DMS 273 treated with DMSO at 0.1 percent for 48 hours (cell line): ENCODE measurements at regions not wholly inside any gene's neighbourhood (a gene's known extent, or its start where the extent isn't known, plus 50 kb on each side); places are given as distances from the start of the nearest gene placed in this dataset.
A peak's percentile ranks its signal among the peaks of the same experiment; 100 is the strongest.

Source experiments
- DNase-seq: peaks from one replicate; lab custom pipeline; 2025; lab: John Stamatoyannopoulos, UW

DNA sequence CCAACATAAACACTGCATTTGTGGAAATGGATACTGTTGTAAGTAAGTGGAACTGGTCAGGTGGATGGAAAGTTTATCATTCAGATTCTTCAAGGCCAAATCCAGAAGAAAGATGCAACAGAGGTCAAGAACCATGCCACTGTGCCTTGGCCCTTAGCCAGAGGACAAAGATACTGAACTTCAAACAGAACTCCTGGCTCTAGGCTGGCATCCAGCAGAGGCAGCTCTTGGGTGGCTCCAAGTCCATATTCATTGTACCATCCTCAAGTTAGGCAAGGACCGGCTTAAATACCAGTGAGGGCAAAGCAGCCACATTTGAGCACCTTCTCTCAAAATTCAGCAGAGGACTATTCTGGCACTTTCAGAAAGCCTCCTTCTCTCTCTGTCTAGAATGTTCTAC, 53.2 kb downstream of the DNAAF9 start:
- no peak for DNase-seq

DNA sequence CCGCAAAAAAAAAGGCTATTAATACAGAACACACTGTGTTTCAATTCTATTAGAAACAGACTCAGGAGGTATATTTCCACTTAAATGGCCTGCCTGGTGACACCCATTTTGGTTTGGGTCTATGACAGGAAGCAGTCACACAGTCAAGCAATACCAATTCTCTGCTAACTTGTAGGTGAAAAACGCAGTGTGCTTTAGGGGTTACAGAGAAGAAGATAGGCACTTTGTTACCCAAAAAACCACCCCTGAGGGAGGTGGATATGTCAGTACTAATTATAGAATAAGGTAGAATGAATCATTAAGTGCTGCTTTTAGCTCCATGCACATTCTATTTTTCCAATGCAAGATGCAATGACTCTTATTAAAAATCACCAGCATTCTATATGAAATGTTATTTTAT, 53.8 kb downstream of the DNAAF9 start:
- no peak for DNase-seq

DNA sequence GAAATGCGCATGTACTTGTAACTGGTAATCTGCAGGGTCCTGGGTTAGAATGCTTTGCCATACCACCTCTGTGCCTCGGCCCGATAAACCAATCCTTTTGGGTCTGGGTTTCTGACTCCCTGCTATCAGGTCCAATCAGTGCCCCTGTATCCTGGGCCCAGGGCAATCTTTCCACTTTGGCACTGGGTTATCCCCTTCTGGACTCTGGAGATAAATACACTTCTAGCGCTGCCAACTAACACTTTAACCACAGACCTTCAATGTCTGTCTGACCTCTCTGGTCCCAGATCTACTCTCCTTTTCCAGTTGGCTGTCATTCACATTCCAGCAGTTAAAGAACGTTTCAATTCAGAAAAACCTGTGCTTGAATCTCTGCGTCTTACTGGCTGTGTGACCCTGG, 55.3 kb downstream of the DNAAF9 start:
- no peak for DNase-seq

DNA sequence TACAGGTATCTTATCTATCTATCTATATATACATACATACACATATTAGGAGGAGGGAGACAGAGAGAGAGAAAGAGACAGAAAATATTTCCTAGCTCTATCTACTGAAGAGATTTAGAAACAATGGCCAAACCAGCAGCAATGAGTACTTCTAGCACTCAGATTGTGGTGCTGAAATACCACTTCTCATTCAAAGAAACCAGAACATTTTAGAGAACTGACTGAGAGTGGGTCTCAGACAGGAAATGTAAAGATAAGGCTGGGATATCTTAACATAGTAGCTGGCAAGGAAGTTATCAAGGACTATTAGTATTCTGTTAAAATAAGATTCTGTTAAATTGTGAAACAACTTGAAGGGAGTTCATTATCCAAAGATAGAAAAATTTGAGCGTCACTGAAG, 57.0 kb downstream of the DNAAF9 start:
- no peak for DNase-seq

DNA sequence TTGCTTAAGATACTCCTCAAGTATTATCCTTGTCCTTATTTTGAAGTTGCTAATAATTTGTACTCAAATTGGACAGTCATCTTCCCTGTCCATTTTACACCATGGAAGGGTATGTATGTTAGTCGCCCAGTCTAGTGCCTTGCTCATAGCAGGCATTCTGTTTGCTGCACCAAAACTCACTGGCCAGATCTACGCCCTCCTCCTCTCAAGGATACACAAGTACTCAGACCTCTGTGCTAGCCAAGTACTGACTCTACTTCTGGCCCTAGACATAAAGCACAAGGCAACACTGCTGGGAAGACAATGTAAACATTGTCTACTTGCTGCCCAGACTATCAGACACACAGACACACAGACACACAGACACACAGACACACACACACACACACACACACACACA, 57.7 kb downstream of the DNAAF9 start:
- no peak for DNase-seq

DNA sequence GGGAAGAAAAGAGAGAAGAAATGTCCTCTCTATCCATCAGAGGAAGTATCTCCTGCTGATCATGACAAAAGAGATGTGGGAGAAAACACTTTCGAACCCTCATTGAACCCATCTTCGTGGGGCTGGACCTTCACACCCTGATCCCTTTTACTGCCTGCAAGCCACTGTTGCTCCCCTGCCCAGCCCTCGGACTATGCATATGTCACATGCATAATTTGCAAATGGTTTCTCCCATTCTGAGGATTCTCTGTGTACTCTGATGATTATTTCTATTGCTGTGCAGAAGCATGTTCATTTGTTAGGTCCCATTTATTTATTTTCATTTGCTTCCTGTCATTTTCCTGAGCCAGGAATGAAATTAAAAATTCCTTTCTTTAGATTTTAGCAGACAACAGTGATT, 64.7 kb downstream of the DNAAF9 start:
- no peak for DNase-seq

DNA sequence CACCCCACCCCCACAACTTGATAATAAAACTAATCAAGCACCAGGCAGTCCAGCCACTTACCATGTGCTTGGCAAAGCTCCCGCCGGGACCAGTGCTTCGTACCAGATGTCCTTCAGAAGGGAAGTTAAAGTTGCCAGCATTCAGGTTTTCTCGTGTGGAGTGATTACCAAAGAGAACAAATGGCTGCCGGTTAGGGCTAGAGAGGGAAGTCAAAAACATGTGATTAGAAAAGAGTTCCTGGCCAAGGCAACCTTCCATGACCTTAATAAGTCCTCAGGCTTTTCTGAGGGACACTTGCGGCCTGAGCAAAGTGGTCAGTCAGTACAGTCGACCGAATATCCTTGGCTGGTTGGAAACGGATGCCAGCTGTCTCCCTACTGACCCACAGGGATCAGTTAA, 67.0 kb downstream of the DNAAF9 start:
- peak; percentile 77 for DNase-seq

DNA sequence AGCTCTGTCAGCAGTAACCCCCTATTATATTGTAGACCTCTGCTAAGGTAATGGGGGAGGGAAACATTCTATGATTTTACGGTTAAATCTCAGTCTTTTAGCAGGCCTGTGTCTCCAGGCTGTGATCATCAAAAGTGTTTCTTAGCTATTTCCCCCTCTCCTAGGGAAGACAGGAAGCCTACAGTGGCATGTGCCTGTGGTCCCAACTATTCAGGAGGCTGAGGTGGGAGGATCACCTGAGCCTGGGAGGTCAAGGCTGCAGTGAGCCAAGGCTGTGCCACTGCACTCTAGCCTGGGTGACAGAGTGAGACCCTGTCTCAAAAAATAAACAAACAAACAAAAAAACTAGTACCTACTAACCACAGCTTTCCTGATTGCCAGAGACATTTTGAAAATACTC, 67.9 kb downstream of the DNAAF9 start:
- DNase-seq: no peak

DNA sequence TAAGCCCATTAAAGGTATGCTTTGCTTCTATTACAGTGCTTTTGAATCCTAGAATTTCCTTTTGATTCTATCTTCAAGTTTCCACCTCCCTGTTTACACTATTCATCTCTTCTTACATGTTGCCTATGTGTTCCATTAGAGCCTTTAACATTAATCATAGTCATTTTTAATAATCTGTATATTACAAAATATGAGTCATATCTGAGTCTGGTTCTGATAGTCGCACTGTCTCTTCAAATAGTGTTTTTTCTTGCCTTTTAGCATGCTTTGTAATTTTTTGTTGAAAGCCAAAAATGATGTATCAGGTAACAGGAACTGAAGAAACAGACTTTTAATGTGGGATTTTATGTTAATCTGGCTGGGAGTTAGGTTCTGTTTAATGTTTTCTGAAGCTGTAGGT, 68.4 kb downstream of the DNAAF9 start:
- no peak for DNase-seq

DNA sequence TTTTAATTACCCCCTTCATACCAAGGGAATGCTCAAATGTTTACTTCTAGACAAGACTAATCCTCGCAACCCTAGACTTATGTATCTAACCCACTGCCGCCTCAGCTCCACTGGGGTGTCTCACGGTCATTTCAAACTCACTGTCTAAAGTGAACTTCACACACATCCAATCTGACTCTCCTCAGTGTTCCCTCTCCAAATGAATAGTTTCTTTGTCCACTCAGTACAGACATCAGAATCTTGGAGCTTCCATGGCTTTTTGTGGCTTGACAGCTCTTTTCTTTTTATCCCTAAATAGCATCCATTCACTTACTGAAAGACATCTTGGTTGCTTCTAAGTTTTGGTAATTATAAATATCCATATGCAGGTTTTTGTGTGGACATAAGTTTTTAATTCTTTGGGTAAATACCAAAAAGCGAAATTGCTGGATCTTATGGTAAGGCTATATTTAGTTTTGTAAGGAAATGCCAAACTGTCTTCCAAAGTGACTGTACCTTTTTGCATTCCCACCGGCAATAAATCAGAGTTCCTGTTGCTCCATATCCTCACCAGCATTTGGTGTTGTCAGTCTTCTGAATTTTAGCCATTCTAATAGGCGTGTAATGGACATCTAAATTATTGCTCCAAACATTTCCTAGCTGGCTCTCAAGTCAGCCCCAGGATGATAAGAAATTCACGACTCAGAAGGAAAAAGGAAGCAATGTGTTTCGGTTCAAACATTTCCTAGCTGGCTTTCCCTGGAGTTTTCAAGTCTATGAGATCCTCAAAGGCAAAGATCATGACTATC, 73.1 kb downstream of the DNAAF9 start:
- no peak for DNase-seq

DNA sequence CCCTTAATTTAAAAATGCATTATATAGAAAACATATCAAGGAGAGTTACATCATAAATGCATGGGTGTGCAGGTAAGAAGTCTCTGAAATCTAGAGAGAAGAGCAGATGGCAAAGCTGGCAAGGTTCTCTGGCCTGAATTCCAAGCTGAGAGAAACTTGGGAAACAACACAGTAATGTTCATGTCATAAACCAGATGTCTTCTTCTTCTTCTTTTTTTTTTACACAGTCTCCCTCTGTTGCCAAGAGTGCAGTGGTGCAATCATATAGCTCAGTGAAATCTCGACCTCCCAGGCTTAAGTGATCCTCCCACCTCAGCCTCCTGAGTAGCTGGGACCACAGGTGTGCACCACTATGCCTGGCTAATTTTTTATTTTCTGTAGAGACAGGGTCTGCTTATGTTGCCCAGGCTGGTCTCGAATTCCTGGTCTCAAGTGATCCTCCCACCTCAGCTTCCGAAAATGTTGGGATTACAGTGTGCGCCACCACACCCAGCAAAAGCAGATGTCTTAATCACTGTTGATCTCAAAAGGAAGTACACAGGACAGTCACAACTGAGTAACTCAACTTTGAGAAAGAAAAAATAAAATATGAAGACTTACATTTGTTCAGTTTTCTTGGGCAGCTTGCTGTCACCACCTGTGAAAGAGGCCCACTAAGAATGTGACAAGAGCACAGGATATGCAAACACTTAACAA, 77.3 kb downstream of the DNAAF9 start:
- peak; percentile 72 for DNase-seq

DNA sequence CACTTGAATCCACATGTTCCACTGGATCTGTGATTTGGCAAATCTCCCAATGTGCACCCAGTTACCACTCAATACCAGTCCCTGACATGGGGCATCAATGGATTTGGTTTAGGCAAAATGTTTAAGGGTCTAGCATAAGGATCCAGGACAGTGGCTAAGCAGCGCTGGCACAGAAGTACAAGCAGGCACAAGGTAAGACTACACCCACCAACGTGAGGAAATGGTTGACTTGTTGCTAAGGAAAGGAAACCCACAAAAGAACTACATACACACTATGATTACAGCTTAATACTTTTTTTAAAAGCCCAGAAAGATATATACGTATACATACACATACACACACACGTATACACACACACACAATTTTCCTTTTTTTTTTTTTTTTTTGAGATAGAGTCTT, 79.0 kb downstream of the DNAAF9 start:
- no peak for DNase-seq

DNA sequence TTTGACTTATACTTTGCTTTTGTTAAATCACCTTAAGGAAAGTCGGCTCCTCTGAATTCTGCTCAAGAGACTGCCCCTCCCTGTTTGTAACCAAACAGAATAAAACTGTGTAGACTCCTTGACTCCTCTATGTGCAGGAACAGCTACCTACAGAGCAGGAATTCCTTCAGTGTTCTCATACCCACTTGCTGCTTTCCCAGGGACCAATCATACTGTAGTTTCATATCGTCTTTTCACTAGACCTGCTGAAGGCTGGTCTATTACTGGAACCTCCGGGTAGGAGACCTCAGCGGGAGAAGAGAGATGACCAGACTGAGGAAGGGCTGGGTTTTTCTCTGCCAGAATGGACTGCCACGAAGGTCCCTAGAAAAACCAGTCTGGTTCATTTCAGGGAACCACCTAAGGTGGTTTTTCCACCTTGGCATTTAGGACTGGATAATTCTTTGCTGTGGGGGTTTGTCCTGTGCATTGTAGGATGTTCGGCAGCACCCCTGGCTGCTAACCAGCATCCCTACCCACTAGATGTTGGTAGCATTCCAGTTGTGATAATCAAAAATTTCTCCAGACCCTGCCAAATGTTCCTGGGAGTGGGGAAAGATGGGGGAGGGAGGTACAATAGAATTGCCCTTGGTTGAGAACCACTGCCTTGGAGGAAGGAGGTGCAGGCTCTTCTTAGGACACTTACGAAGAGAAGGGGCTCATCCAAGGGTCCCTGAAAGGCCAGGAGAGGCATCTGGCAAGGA, 80.5 kb downstream of the DNAAF9 start:
- DNase-seq: no peak

DNA sequence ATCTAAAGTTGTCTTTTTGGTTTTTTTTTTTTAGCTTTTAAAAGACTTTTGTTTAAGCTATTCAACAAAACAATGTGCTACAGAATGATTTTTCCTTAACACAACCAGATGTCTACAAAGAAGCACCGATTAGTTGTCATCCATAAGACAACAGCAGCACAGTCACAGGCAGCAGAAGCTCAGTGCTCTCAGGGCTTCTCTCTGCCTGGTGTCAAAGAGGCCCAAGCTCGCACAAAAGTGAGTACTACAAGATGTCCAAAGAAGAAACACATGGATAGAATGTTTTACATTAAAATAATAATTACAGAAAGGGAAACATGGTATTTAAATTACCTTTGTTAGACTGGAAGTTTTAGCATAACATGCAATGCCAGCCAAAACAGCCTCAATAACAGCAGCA, 81.6 kb downstream of the DNAAF9 start:
- DNase-seq: no peak

DNA sequence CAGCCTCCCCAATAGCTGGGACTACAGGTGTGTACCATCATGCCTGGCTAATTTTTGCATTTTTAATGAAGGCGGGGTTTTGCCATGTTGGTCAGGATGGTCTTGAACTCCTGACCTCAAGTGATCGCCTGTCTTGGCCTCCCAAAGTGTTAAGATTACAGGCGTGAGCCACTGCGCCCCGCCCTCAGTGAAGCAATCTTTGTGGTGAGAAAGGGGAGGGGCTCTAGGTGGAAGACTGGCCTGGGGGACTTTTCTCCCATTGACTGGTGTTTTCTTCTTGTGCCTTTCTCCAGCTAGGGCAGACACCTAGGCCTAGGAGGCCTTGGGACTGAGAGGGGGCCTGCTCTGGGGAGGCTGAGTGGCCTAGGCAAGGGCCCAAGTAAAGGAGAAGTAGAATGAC, 84.1 kb downstream of the DNAAF9 start:
- DNase-seq: no peak

DNA sequence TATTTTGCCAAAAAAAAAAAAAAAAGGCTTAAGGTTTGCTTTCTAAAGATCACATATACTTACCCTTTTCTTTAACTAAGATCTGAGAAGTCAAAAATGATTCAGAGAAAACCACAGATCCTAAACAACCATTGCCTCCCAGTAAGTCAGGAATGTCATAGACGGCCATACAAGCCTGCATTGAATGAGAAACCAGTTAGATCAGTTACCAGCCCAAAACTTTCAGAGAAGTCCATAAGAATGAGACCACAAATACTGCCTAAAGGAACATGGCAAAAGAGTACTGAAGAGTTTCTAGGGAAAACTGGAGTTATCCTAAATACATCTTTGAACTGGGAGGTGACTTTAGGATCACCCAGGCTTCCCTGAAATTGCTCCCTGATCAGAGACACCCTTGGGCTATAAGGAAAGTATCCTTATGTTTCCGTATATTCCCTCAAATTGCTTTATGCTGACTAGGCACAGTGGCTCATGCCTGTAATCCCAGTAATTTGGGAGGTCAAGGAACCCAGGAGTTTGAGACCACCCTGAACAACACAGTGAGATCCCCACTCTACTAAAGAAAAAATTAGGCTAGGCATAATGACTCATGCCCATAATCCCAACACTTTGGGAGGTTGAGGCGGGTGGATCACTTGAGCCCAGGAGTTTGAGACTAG, 79.4 kb upstream of the SLC4A11 start:
- no peak for DNase-seq

DNA sequence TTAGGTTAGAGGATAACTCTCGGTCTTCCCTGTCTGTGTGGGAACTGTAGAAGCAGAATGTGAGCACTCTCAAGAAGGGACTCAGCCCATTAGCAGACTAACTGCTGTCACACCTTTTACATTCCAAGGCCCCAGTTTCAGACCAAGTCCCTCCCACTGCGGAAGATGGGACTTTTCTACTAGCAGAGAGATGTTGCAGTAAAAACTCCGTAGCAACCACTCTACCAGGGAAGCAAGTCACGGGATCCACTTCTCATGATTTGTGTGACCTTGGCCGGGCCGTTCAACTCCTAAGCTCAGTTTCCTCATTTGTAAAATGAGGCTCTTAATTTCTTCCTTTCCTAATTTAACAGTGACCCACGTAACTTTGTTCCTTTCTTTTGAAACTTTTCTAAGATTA, 77.1 kb upstream of the SLC4A11 start:
- no peak for DNase-seq

DNA sequence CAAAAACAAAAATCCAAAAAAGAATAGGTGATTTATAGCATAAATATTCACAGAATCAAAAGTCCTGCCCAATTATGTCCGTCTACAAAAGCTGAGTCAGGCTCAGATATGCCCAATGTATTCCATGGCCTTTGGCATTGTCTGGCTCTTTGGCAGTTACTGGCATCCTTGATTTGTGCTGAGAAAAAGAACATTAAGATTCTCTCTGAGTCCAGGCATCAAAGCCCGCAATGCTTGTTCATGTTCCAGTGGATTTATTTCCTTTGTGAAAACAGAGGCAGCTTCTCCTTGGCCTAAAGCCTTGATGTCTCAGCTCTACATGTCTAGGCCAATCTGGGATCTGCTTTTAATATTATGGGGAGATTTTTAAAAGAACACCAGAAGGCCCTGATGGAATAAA, 76.1 kb upstream of the SLC4A11 start:
- DNase-seq: no peak

DNA sequence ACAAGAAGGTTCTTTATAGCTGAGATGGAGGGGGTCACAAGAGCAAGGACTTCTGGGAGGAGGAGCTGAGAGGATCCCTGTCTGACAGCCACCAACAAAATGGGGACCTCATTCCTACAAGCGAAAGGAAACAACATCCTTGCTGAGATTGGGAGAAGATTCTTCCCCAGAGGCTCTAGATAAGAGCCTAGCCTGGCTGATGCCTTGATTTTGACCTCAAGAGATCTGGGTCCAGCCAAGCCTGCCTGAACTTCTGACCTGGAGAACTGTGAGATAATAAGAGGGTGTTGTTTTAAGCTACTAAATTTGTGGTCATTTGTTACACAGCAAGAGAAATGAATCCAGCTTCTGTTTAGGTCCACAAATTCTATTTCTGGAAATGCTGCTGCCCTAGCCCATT, 75.4 kb upstream of the SLC4A11 start:
- no peak for DNase-seq

DNA sequence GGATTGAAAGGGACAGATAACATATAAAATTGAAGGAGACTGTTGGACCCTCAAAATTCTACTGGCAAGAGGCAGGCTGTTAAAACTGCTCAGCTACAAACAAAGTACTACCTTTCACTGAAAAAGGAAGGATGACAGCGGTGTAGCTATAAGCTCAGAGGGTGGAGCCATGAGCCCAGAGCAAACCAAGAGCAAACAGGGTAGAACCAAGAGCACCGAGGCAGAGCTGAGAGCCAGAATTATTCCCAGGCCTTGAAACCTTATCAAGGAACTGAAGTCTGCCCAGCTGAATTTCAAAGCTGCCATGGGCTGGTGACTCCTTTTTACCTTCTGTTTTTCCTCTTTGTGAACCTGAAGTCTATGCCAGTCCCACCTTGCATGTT, 74.7 kb upstream of the SLC4A11 start:
- DNase-seq: no peak

DNA sequence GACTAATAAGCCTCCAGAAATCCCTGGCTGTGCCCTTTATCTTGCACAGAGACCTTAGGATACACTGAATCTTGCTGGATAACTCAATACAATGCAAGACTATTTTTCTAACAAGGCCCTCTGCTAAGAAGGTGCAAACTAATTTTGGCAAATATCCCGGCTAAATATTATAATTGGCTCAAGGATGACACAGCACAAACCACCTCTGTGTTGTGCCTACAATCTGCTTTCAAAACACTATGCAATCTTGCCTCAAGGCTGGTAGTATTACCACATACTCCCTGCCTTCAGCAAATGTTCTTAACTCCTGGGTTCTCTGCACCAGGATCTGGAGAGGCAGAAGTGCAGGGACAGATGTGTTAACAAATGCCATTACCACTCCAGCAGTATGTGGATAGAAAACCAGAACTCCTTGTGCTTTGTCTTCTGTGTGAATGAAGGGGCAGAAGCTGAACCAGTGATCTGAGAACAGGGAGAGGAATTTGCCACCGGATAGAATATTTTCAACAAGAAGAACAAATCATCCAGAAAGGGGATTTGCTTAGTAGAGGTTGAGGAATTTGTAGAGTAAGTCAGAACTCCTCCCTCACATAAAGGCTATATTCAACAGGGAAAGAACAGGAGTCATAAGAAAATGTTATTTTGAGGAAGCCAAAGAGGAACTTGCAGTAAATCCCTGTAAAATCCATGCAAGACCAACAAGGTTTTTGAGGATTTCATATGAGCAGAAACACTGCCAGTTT, 74.1 kb upstream of the SLC4A11 start:
- DNase-seq: no peak

DNA sequence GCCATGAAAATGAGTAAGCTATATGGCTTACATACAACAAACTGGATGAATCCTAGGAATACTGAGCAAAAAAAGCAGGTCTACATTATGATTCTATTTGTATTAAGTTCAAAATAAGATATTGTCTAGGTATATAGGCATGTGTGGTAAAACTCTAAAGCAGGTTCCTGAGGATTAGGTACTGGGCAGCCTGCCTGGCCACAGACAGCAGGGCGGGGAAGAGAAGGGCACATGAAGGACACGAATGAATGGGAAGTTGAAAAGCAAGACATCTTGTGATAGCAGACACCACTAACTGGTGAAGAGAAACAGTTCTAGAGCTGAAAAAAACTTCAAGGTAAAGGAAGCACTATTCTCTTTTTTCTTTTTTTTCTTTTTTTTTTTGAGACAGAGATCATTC, 72.6 kb upstream of the SLC4A11 start:
- DNase-seq: no peak
